Activated B cell treated with CpG ODN at 0.5 μM for 24 hours (primary cell): ENCODE measurements at regions not wholly inside any gene's neighbourhood (a gene's known extent, or its start where the extent isn't known, plus 50 kb on each side); places are given as distances from the start of the nearest gene placed in this dataset.

Experiments
- ATAC-seq: fragments of 200-7000 bp; cut with Tn5 transposase; one replicate; pipeline ENCODE4 v1.10.0; 2021; ENCODE audit warnings: low read depth, mild to moderate bottlenecking, moderate library complexity
- CTCF ChIA-PET: fragments of 350-600 bp; sonication (Branson Sonifier 250); formaldehyde crosslinking; loops from one replicate; lab custom pipeline; 2021; ENCODE audit warnings: antibody characterized with exemption; lab: Charles Lee
- POLR2A ChIA-PET: fragments of 350-600 bp; sonication (Branson Sonifier 250); formaldehyde crosslinking; loops from one replicate; lab custom pipeline; 2021; ENCODE audit warnings: antibody characterized with exemption; lab: Charles Lee
- DNase-seq: peaks from one replicate; pipeline ENCODE4 v3.0.0; 2022
- H3K27ac Mint-ChIP-seq: one replicate; pipeline ENCODE4 v1.8.0; 2020; ENCODE audit warnings: mixed read lengths
- H3K27me3 Mint-ChIP-seq: one replicate; pipeline ENCODE4 v1.8.0; 2021; ENCODE audit warnings: mixed read lengths
- H3K36me3 Mint-ChIP-seq: one replicate; pipeline ENCODE4 v1.8.0; 2021; ENCODE audit warnings: low read depth, mixed read lengths
- H3K4me1 Mint-ChIP-seq: one replicate; pipeline ENCODE4 v1.8.0; 2021; ENCODE audit warnings: mixed read lengths
- H3K4me3 Mint-ChIP-seq: one replicate; pipeline ENCODE4 v1.8.0; 2020; ENCODE audit warnings: mild to moderate bottlenecking, mixed read lengths
- H3K9me3 Mint-ChIP-seq: one replicate; pipeline ENCODE4 v1.8.0; 2020; ENCODE audit warnings: mixed read lengths
- intact Hi-C: fragments of 100-400 bp; cut with micrococcal nuclease; formaldehyde crosslinking; loops from one replicate; pipeline ENCODE4 v1.15.1; 2024
- TF ChIP-seq, protein P1 (sequence below): fragments of 200-600 bp; IDR thresholded peaks from one replicate; pipeline ENCODE4 v1.8.0; 2022; ENCODE audit warnings: antibody characterized with exemption, mild to moderate bottlenecking

DNA sequence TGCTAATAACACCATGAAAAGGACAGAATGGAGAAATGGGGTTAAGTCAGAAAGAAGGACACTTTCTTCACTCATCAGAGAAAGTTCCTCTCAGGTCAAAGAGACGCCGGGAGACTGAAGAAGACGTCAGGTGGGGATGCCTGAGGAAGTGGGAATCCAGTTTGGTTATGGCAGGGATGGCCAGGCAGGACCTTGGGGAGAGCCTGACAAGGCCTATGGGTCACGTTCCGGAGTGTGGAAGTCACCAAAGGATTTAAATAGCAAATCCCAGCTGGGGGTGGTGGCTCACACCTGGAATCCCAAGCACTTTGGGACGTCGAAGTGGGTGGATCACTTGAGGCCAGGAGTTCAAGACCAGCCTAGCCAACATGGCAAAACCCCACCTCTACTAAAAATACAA lies 432.7 kb upstream of the SMIM21 start:
- no peaks in the 10 kb centered on the region for H3K36me3 Mint-ChIP-seq
- intact Hi-C loops = no loop called here
- peaks cover 2% of the 10 kb centered on the region for H3K27me3 Mint-ChIP-seq
- ATAC-seq (no peak), DNase-seq (no peak)
- H3K9me3 Mint-ChIP-seq = no peaks in the 10 kb centered on the region
- no peak overlapping the region for H3K4me3 Mint-ChIP-seq
- CTCF ChIA-PET = no interaction called here
- TF ChIP-seq, protein P1, sequence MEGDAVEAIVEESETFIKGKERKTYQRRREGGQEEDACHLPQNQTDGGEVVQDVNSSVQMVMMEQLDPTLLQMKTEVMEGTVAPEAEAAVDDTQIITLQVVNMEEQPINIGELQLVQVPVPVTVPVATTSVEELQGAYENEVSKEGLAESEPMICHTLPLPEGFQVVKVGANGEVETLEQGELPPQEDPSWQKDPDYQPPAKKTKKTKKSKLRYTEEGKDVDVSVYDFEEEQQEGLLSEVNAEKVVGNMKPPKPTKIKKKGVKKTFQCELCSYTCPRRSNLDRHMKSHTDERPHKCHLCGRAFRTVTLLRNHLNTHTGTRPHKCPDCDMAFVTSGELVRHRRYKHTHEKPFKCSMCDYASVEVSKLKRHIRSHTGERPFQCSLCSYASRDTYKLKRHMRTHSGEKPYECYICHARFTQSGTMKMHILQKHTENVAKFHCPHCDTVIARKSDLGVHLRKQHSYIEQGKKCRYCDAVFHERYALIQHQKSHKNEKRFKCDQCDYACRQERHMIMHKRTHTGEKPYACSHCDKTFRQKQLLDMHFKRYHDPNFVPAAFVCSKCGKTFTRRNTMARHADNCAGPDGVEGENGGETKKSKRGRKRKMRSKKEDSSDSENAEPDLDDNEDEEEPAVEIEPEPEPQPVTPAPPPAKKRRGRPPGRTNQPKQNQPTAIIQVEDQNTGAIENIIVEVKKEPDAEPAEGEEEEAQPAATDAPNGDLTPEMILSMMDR = no peak
- no peaks in the 10 kb centered on the region for H3K4me1 Mint-ChIP-seq
- POLR2A ChIA-PET = no interaction called here
- no peak overlapping the region for H3K27ac Mint-ChIP-seq

DNA sequence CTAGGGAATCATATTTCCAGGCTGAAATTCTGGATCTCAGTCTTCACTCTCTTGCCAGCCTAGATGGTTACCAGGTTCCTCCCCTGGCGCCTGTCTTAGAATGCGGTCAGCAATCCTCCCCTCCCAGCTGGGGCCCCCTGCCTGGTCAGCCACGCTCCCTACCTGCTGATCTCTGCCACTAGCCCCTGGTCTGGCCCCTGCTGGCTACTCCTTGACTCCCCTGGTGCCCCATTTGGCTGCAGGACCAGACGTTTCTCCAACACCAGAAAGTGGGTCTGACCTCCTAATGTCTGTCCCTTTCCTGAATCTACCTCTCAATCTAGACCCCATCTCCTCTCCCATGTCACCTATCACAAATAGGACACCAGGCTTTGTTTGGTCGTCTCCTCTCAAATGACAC lies 432.0 kb upstream of the SMIM21 start:
- Mint-ChIP-seq H3K4me1 (no peaks in the 10 kb centered on the region), H3K9me3 (no peaks in the 10 kb centered on the region), H3K4me3 (no peak overlapping the region), H3K36me3 (no peaks in the 10 kb centered on the region), H3K27me3 (peaks cover 2% of the 10 kb centered on the region), H3K27ac (no peak overlapping the region)
- POLR2A ChIA-PET = no interaction called here
- CTCF ChIA-PET = no interaction called here
- DNase-seq = no peak
- ATAC-seq = no peak
- TF ChIP-seq, protein P1 = no peak
- intact Hi-C loops = no loop called here

GRCh38 chr18:75858754-75859153 lies 431.3 kb upstream of the SMIM21 start:
- TF ChIP-seq, protein P1 = no peak
- no peak for ATAC-seq
- intact Hi-C loops = no loop called here
- DNase-seq = no peak
- H3K27me3 Mint-ChIP-seq = peaks cover 2% of the 10 kb centered on the region
- H3K9me3 Mint-ChIP-seq = no peaks in the 10 kb centered on the region
- CTCF ChIA-PET = no interaction called here
- POLR2A ChIA-PET = no interaction called here
- no peaks in the 10 kb centered on the region for H3K4me1 Mint-ChIP-seq
- no peaks in the 10 kb centered on the region for H3K36me3 Mint-ChIP-seq
- no peak overlapping the region for H3K27ac Mint-ChIP-seq
- no peak overlapping the region for H3K4me3 Mint-ChIP-seq

- Mint-ChIP-seq H3K4me3 (no peak overlapping the region), H3K27me3 (peaks cover 2% of the 10 kb centered on the region), H3K4me1 (no peaks in the 10 kb centered on the region), H3K9me3 (no peaks in the 10 kb centered on the region), H3K27ac (no peak overlapping the region), H3K36me3 (no peaks in the 10 kb centered on the region)
- TF ChIP-seq, protein P1 = no peak
- DNase-seq (no peak), ATAC-seq (no peak)
- intact Hi-C loops = no loop called here
- ChIA-PET POLR2A (no interaction called here), CTCF (no interaction called here)
These were observed 430.1 kb upstream of the SMIM21 start for GRCh38 chr18:75857558-75857957.

- Mint-ChIP-seq H3K27me3 (no peaks in the 10 kb centered on the region), H3K27ac (no peak overlapping the region), H3K4me1 (no peaks in the 10 kb centered on the region), H3K9me3 (no peaks in the 10 kb centered on the region), H3K4me3 (no peak overlapping the region), H3K36me3 (no peaks in the 10 kb centered on the region)
- ChIA-PET CTCF (no interaction called here), POLR2A (no interaction called here)
- ATAC-seq (no peak), DNase-seq (no peak)
- intact Hi-C loops = no loop called here
- TF ChIP-seq, protein P1 = no peak
These were observed 427.3 kb upstream of the SMIM21 start for GRCh38 chr18:75854808-75855207.
